HepG2 (cell line): ENCODE measurements at regions not wholly inside any gene's neighbourhood (a gene's known extent, or its start where the extent isn't known, plus 50 kb on each side); places are given as distances from the start of the nearest gene placed in this dataset.

ENCODE experiments used
- ATAC-seq: fragments of 200-7000 bp; cut with Tn5 transposase; 3 replicates; pipeline ENCODE4 v1.9.1; 2020; ENCODE audit warnings: mild to moderate bottlenecking, moderate library complexity
- BruUV-seq: library from RNA; stranded (reverse); fragments of 400-500 nt; replicated peaks from 2 replicates; lab custom pipeline; 2021; lab: Mats Ljungman, UMichigan
- CTCF ChIA-PET: fragments of 300-600 bp; formaldehyde crosslinking; extraction: SDS; loops from one replicate; lab custom pipeline; 2021; ENCODE audit warnings: low total read pairs, inconsistent platforms, low intra/inter-chr PET ratio; lab: Yijun Ruan, JAX
- POLR2A ChIA-PET: fragments of 350-600 bp; sonication (Branson Sonifier 250); formaldehyde crosslinking; loops from one replicate; lab custom pipeline; 2020; ENCODE audit warnings: antibody characterized with exemption, inconsistent platforms; lab: Yijun Ruan, JAX
- DNase-seq: peaks from one replicate; pipeline ENCODE4 v3.0.0-alpha.2; 2015; ENCODE audit warnings: low spot score
- FAIRE-seq: peaks from 3 replicates; lab custom pipeline; 2011; peaks lifted over from hg19 to GRCh38; lab: Jason Lieb, UNC
- H2AFZ ChIP-seq: one replicate; pipeline ENCODE4 v1.6.1; 2011; ENCODE audit warnings: low read length, inconsistent platforms
- H3K27ac ChIP-seq: fragments of 300-600 bp; 3 replicates; pipeline ENCODE4 v1.8.0; 2011; ENCODE audit warnings: mixed run types, mild to moderate bottlenecking, mixed read lengths, low read length, inconsistent platforms; ENCODE audit not compliant: insufficient read depth; ENCODE audit errors: extremely low read length
- H3K27me3 ChIP-seq, 2 experiments: fragments of 200-600 bp in 1 of 2; 2 replicates in 1 of 2; 3 replicates in 1 of 2; pipeline versions ENCODE4 v1.6.0 to v1.8.0; 2011; ENCODE audit warnings: low read length in 2 of 2, mild to moderate bottlenecking in 2 of 2, moderate library complexity in 2 of 2, inconsistent platforms in 1 of 2; ENCODE audit not compliant: insufficient read depth in 2 of 2, control insufficient read depth in 1 of 2
- H3K36me3 ChIP-seq, 2 experiments: fragments of 200-600 bp in 1 of 2; replicated peaks in 1 of 2; 2 replicates in 1 of 2; 3 replicates in 1 of 2; pipeline versions ENCODE4 v1.5.1 to v1.8.0; 2011; ENCODE audit warnings: low read length in 2 of 2, inconsistent platforms in 1 of 2; ENCODE audit not compliant: insufficient read depth in 2 of 2, control insufficient read depth in 1 of 2
- H3K4me1 ChIP-seq: 2 replicates; pipeline ENCODE4 v1.5.1; 2012; ENCODE audit warnings: low read length, inconsistent platforms; ENCODE audit not compliant: insufficient read depth
- H3K4me2 ChIP-seq: 2 replicates; pipeline ENCODE4 v1.6.0; 2011; ENCODE audit warnings: low read depth, low read length, inconsistent platforms
- H3K4me3 ChIP-seq, 3 experiments: fragments of 200-600 bp in 1 of 3; sonication (generic), shearing (Covaris generic) in 1 of 3; replicated peaks in 1 of 3; 2 replicates each; pipeline ENCODE4 v1.5.1; 2011 to 2016; ENCODE audit warnings: low read length in 3 of 3, inconsistent platforms in 2 of 3, low read depth in 2 of 3, mild to moderate bottlenecking in 2 of 3, control low read depth in 1 of 3, mixed read lengths in 1 of 3; ENCODE audit not compliant: insufficient read depth in 1 of 3
- H3K79me2 ChIP-seq: one replicate; pipeline ENCODE4 v1.6.1; 2011; ENCODE audit warnings: low read length, inconsistent platforms; ENCODE audit not compliant: insufficient read depth
- H3K9ac ChIP-seq: 2 replicates; pipeline ENCODE4 v1.6.0; 2011; ENCODE audit warnings: mild to moderate bottlenecking, low read depth, low read length, inconsistent platforms; ENCODE audit not compliant: insufficient read depth
- H3K9me3 ChIP-seq: 2 replicates; pipeline ENCODE4 v1.5.1; 2012; ENCODE audit warnings: mild to moderate bottlenecking, low read length
- H4K20me1 ChIP-seq: 2 replicates; pipeline ENCODE4 v1.6.0; 2011; ENCODE audit warnings: inconsistent platforms, mild to moderate bottlenecking, low read length, moderate library complexity; ENCODE audit not compliant: insufficient read depth
- ARNT2 ChIP-seq: sonication (generic); formaldehyde crosslinking; IDR thresholded peaks from 2 replicates; pipeline ENCODE4 v1.8.0; 2022; ENCODE audit warnings: mild to moderate bottlenecking, low read depth, missing genetic modification reagents, moderate library complexity
- DPF2 ChIP-seq: sonication (generic); formaldehyde crosslinking; IDR thresholded peaks from 2 replicates; pipeline ENCODE4 v1.4.0; 2020; ENCODE audit warnings: mild to moderate bottlenecking, low read depth, missing genetic modification reagents, borderline replicate concordance
- EED ChIP-seq: sonication (generic); formaldehyde crosslinking; IDR thresholded peaks from 2 replicates; pipeline ENCODE4 v1.5.0; 2020; ENCODE audit warnings: mild to moderate bottlenecking, missing genetic modification reagents
- GFI1 ChIP-seq: sonication (generic); formaldehyde crosslinking; IDR thresholded peaks from 2 replicates; pipeline ENCODE4 v1.5.0; 2020; ENCODE audit warnings: missing genetic modification reagents, mild to moderate bottlenecking, borderline replicate concordance
- GPBP1L1 ChIP-seq: sonication (generic); formaldehyde crosslinking; IDR thresholded peaks from 2 replicates; pipeline ENCODE4 v1.5.0; 2020; ENCODE audit warnings: mild to moderate bottlenecking, missing genetic modification reagents
- MAZ ChIP-seq, 2 experiments: sonication (generic) in 1 of 2; formaldehyde crosslinking in 1 of 2; IDR thresholded peaks; 2 replicates each; pipeline versions ENCODE4 v1.5.0 to v1.6.1; 2012 to 2020; ENCODE audit warnings: low read depth in 2 of 2, mild to moderate bottlenecking in 2 of 2, borderline replicate concordance in 1 of 2, improper control_type of control experiment in 1 of 2, low read length in 1 of 2, missing genetic modification reagents in 1 of 2, moderate library complexity in 1 of 2
- MEF2D ChIP-seq: sonication (generic); formaldehyde crosslinking; IDR thresholded peaks from 2 replicates; pipeline ENCODE4 v1.5.1; 2020; ENCODE audit warnings: mild to moderate bottlenecking, missing genetic modification reagents
- NFATC3 ChIP-seq: sonication (generic); formaldehyde crosslinking; IDR thresholded peaks from 2 replicates; pipeline ENCODE4 v1.5.1; 2020; ENCODE audit warnings: mild to moderate bottlenecking, missing genetic modification reagents
- REPIN1 ChIP-seq: sonication (generic); formaldehyde crosslinking; IDR thresholded peaks from 2 replicates; pipeline ENCODE4 v1.8.0; 2022; ENCODE audit warnings: missing genetic modification reagents, low read depth, mild to moderate bottlenecking, borderline replicate concordance
- SNRNP70 ChIP-seq: fragments of 200-400 bp; formaldehyde crosslinking; IDR thresholded peaks from 2 replicates; pipeline ENCODE4 v1.6.1; 2017; ENCODE audit warnings: mild to moderate bottlenecking, low read depth, low read length, moderate library complexity
- STAG1 ChIP-seq: sonication (generic); formaldehyde crosslinking; IDR thresholded peaks from 2 replicates; pipeline ENCODE4 v1.4.0; 2020; ENCODE audit warnings: missing genetic modification reagents
- THAP11 ChIP-seq: IDR thresholded peaks from 2 replicates; pipeline ENCODE4 v1.6.1; 2016; ENCODE audit warnings: missing biosample characterization, missing genetic modification reagents
- ZBTB7B ChIP-seq: sonication (generic); formaldehyde crosslinking; IDR thresholded peaks from 2 replicates; pipeline ENCODE4 v1.4.0; 2020; ENCODE audit warnings: missing genetic modification reagents
- ZNF350 ChIP-seq: sonication (generic); formaldehyde crosslinking; IDR thresholded peaks from 2 replicates; pipeline ENCODE4 v1.4.0; 2020; ENCODE audit warnings: mild to moderate bottlenecking, low read depth, missing genetic modification reagents, borderline replicate concordance
- ZNF543 ChIP-seq: sonication (generic); formaldehyde crosslinking; IDR thresholded peaks from 2 replicates; pipeline ENCODE4 v1.4.0; 2020; ENCODE audit warnings: mild to moderate bottlenecking, missing genetic modification reagents
- ZNF737 ChIP-seq: sonication (generic); formaldehyde crosslinking; IDR thresholded peaks from 2 replicates; pipeline ENCODE4 v1.5.0; 2020; ENCODE audit warnings: missing genetic modification reagents, mild to moderate bottlenecking, borderline replicate concordance
- in situ Hi-C: cut with HindIII; loops from 2 replicates; pipeline ENCODE4 v1.10.0; 2017; ENCODE audit warnings: low pct_unique_long_range_greater_than_20kb; ENCODE audit not compliant: extremely low pct_ligation_motif_present
- intact Hi-C: fragments of 100-400 bp; cut with micrococcal nuclease; formaldehyde crosslinking; loops from one replicate; pipeline ENCODE4 v1.10.0; 2022; ENCODE audit not compliant: unreplicated experiment

GRCh38 chr11:29634244-29634643 lies 382.6 kb downstream of the KCNA4 start:
- intact Hi-C loops (no loop called here), in situ Hi-C loops (no loop called here)
- Histone ChIP-seq H3K36me3 (no peaks in the 10 kb centered on the region), H3K4me3 (no peak overlapping the region), H3K4me2 (no peak overlapping the region), H3K79me2 (no peaks in the 10 kb centered on the region), H3K9me3 (peaks cover 55% of the 10 kb centered on the region), H4K20me1 (no peaks in the 10 kb centered on the region), H3K9ac (no peak overlapping the region), H2AFZ (no peak overlapping the region), H3K27ac (no peak overlapping the region), H3K4me1 (no peaks in the 10 kb centered on the region), H3K27me3 (no peaks in the 10 kb centered on the region)
- TF ChIP-seq ZBTB7B (CRISPR knock-in tag) (no peak), REPIN1 (CRISPR knock-in tag) (no peak), STAG1 (CRISPR knock-in tag) (no peak), MEF2D (no peak), THAP11 (no peak), MAZ (IDR thresholded peaks at IDR 0.05; ENCODE audit: borderline replicate concordance, low read depth, low read length) (no peak), MAZ (CRISPR knock-in tag; IDR thresholded peaks at IDR 0.05; ENCODE audit: low read depth) (no peak), ZNF543 (CRISPR knock-in tag) (no peak), DPF2 (no peak), ARNT2 (CRISPR knock-in tag) (no peak), ZNF350 (no peak), EED (CRISPR knock-in tag) (no peak), GFI1 (CRISPR knock-in tag) (no peak), NFATC3 (CRISPR knock-in tag) (no peak), GPBP1L1 (CRISPR knock-in tag) (no peak), SNRNP70 (no peak), ZNF737 (CRISPR knock-in tag) (no peak)
- no peak for FAIRE-seq
- no peak for ATAC-seq
- no TSS peak for BruUV-seq
- POLR2A ChIA-PET, result no interaction called here
- CTCF ChIA-PET, result no interaction called here
- no peak for DNase-seq
